ENCODE measurements at regions not wholly inside any gene's neighbourhood (a gene's known extent, or its start where the extent isn't known, plus 50 kb on each side); places are given as distances from the start of the nearest gene placed in this dataset.

DNA sequence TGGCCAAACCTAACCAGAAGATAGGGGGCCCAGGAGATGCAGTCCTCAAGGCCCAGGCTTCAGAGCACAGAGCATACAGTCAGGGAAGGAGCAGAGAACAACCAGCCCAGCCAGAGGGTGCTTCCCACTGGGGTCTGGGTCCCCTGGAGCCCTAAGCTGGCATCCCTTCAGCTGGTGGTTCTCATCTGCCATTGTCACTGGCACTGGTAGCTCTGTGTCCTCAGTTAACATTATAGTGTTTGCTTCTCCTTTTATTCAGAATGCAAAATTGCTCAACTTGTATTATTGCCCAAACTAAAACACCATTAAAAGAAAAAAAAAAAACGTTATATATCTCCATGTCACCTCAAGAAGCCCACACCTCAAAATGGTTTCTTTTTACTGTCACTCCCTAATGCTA is 219.2 kb downstream of the ENC1 start:
- TF ChIP-seq POLR2A (IDR thresholded peaks at IDR 0.05; ENCODE audit: low read depth, low read length) (no peak), EZH2 (IDR thresholded peaks at IDR 0.05; ENCODE audit: borderline replicate concordance, low read depth, low read length, severe bottlenecking) (no peak), GATA2 (IDR thresholded peaks at IDR 0.05; ENCODE audit: insufficient read depth, insufficient read length, low read depth, low read length) (no peak), POLR2AphosphoS5 (IDR thresholded peaks at IDR 0.05; ENCODE audit: insufficient read depth, low read depth, low read length) (no peak), FOS (IDR thresholded peaks at IDR 0.05; ENCODE audit: borderline replicate concordance, insufficient read depth, low read length) (no peak), MYC (IDR thresholded peaks at IDR 0.05; ENCODE audit: low read depth, low read length) (no peak), JUN (IDR thresholded peaks at IDR 0.05; ENCODE audit: borderline replicate concordance, insufficient read depth, insufficient read length, low read depth) (no peak), MAX (IDR thresholded peaks at IDR 0.05; ENCODE audit: insufficient read depth, insufficient read length) (no peak)
- TF ChIP-seq, protein P1, sequence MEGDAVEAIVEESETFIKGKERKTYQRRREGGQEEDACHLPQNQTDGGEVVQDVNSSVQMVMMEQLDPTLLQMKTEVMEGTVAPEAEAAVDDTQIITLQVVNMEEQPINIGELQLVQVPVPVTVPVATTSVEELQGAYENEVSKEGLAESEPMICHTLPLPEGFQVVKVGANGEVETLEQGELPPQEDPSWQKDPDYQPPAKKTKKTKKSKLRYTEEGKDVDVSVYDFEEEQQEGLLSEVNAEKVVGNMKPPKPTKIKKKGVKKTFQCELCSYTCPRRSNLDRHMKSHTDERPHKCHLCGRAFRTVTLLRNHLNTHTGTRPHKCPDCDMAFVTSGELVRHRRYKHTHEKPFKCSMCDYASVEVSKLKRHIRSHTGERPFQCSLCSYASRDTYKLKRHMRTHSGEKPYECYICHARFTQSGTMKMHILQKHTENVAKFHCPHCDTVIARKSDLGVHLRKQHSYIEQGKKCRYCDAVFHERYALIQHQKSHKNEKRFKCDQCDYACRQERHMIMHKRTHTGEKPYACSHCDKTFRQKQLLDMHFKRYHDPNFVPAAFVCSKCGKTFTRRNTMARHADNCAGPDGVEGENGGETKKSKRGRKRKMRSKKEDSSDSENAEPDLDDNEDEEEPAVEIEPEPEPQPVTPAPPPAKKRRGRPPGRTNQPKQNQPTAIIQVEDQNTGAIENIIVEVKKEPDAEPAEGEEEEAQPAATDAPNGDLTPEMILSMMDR (IDR thresholded peaks at IDR 0.05; ENCODE audit: extremely low read depth in 1 of 2, insufficient read depth in 1 of 2, low read depth in 1 of 2, low read length in 2 of 2), result no peak
- DNase-seq (ENCODE audit: low read depth, low spot score) (no peak), FAIRE-seq (no peak)
- Histone ChIP-seq H3K4me2 (ENCODE audit: insufficient read depth, low read length) (no peak overlapping the region), H3K9me3 (replicated peaks; ENCODE audit: control insufficient read depth, insufficient read depth, low read length) (no peaks in the 10 kb centered on the region), H3K36me3 (ENCODE audit: control insufficient read depth in 2 of 2, extremely low read depth in 1 of 2, insufficient read depth in 2 of 2, low read length in 2 of 2) (no peaks in the 10 kb centered on the region), H3K4me1 (ENCODE audit: control insufficient read depth, extremely low read depth, insufficient read depth, low read length) (peaks cover 5% of the 10 kb centered on the region), H3K27me3 (ENCODE audit: control insufficient read depth in 2 of 2, insufficient read depth in 2 of 2, low read length in 2 of 2) (no peaks in the 10 kb centered on the region), H3K4me3 (replicated peaks in 1 of 3; ENCODE audit: insufficient read depth in 1 of 3, low read depth in 1 of 3, low read length in 3 of 3) (no peak overlapping the region), H3K9me1 (replicated peaks; ENCODE audit: control insufficient read depth, extremely low read depth, insufficient read depth, low read length) (no peaks in the 10 kb centered on the region), H3K79me2 (ENCODE audit: control insufficient read depth, insufficient read depth, low read length) (no peaks in the 10 kb centered on the region), H2AFZ (ENCODE audit: low read depth, low read length) (no peak overlapping the region), H4K20me1 (replicated peaks; ENCODE audit: control insufficient read depth, extremely low read depth, insufficient read depth, low read length) (no peaks in the 10 kb centered on the region), H3K9ac (replicated peaks; ENCODE audit: extremely low read depth, insufficient read depth, low read length) (no peak overlapping the region), H3K27ac (ENCODE audit: insufficient read depth, low read depth, low read length) (no peak overlapping the region)
- POLR2A ChIA-PET, result interaction anchor here (0.7 kb wide), 1 partner anchor 497 kb away, joined by 5 read pairs; no protein-coding TSS in a partner anchor
- CTCF ChIA-PET, result no interaction called here
- intact Hi-C loops (cut with micrococcal nuclease) (no loop called here), dilution Hi-C loops (cut with MboI; ENCODE audit: extremely low pct_ligation_motif_present, low sequenced_read_pairs) (no loop called here)
- no TSS peak for BruUV-seq (replicated peaks)

All from endothelial cell of umbilical vein (primary cell).